Hematopoietic multipotent progenitor cell treated with erythropoietin and hydrocortisone succinate and interleukin-3 and kit ligand, for 6 days (in vitro differentiated cells): ENCODE measurements at regions not wholly inside any gene's neighbourhood (a gene's known extent, or its start where the extent isn't known, plus 50 kb on each side); places are given as distances from the start of the nearest gene placed in this dataset.

ENCODE experiments used
- DNase-seq: peaks from one replicate; pipeline ENCODE4 v3.0.0-alpha.2; 2015

DNA sequence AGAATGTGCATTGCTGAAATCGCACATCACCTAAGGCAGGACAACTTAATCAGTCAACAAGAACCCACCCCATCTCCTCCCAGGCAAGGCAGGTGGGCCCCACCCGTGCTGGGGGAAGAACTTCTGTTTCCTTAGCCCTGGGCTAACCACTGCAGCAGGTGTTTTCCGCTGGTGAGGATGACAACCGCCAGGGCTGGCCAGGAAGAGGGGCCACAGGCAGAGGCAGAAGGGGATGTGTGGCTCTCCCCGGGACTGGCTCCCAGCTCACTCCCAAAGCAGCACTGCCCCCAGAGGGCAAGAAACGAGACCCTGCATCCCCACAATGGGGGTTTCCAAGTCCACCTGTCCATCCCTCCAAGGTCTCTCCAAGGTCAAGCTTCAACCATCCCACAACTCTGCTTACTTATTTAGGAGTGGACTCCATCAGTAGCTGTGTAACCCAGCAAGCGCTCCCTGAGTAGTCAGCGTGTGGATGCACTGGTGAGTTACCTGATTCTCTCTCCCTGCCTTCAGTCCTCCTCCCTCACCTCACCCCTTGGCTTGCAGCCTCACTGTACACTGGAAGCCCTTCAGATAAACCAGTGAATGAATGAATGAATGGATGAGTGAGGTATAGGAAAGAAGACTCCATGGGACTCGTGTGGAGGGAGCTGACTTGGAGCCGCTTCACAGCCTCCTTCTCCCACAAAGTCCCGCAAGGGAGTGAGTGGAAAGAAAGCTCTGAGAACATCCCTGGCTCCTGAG, 168.2 kb upstream of the CST7 start:
- DNase-seq, result no peak

GRCh38 chr20:24781418-24781980, 167.6 kb upstream of the CST7 start:
- peak; percentile 29 for DNase-seq

- DNase-seq, result no peak
These were observed 166.8 kb upstream of the CST7 start for GRCh38 chr20:24782301-24782700.

DNA sequence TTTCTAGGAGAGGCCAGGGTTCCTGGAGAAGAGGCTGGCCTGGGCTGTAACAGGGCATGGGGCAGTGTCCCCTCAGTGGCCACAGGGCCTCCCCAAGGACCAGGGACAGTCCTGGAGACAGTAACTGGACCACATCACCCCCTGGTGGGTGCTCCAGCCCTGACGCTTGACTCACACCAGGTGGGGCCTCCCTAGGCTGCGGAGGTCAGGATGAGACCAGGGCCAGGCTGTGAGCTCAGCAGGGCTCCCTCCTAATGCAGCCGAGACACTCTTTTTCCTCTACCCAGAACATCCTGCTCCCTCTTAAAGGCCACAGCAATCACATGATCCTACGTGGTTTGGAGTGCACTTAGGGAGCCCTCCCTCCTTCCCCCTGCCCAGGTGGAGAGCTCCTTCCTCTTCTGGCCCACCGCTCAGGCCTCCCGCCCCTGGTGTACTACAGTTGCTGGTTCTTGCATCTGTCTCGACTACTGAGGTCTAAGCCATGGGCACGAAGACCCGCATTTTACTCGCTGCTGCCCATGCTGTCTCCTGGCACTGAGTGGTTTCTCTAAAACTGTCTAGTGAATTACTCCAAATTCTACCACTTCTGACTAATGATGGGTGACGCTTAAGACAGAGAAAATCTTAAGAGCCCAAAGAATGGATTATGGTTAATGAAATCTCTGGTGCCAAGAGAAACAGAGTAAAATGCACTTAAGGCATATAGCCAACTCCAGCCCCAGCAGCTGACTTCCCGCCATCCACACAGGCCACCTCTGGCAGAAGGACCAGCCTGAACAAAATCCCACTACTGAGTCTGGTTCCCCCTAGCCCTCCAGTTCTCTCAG, 166.1 kb upstream of the CST7 start:
- no peak for DNase-seq

GRCh38 chr20:24783631-24784492, 165.2 kb upstream of the CST7 start:
- peak; percentile 21 for DNase-seq

DNA sequence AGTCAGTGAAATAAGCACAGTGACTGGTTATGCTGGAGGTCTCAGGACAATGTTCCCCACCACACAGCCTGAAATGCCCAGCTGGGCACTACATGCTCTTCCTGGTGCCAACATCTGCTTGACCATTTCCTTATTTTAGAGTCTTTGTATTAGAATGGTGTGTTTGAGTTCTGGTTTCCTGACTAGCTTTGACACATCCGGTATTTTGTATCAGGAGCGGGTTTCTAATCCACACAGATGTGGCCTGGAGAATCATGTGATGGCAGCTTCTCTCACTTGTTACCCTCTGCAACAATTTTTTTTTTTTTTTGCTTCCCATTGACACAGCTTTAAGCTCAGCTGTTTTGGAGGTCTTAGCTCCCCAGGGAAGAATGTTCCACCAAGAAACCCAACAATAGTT, 164.5 kb upstream of the CST7 start:
- DNase-seq, result peak; percentile 7

DNA sequence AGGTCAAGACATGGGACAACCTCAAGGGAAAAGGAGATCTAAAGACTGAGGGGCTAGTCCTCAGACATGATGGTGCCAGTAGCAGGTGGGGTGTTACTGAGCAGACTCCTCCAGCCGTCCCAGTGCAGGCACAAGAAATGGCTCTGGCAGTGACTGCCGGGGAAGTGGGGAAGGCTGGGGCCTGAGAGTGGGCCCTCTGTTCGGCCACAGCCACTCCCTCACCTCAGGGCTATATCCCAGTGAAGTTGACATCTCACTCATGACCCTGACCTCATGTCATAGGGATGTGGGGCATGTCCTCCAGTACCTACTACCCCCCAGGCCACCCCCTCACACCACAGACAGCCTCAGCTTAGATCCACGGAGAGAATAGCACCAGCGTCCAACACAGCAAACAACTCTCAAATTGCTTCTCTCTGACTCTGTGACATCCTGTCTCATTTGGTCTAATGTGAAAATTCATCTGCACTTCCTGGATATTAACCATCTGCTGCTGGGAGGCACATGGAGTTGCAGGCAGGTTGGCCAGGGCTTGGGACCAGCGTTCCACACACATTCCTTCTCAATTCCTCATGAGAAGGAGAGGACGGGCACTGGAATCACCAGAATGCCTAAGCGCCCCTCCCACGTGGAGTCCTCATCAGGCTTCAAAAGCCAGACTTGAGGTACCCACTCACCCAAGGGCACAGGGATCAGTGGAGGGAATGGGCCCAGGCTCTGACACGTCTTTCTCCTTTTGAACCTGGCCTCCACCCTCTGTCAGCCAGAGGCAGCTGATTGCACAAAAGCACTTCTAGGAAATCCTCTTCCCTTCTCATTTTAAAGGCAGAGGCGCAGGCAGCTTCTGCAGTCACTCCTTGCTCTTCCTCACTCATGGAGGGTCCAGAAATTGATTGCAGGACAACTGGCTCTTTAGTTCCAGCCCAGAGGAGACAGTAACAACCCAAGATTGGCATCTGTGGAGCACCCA, 163.6 kb upstream of the CST7 start:
- DNase-seq, result no peak

- no peak for DNase-seq
These were observed 163.0 kb upstream of the CST7 start for GRCh38 chr20:24786111-24786495.

DNA sequence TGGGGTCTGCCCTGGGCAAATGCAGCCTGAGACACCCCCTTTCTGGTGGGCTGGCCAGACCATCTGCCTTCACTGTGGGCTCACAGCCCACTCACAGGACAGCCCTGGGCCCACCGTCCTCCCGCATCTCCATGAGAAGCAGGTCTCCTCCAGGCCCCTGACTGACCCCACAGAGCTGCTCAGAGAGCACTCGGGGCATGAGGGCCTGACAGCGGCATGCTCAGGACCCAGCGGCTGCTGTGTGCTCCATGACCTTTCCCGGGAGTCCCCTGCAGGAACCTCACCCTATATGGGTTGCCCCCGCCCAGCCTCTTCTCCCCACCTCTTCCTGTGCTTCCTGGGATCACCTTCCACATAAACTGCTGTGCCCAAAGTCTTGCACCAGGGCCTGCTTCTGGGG, 162.4 kb upstream of the CST7 start:
- DNase-seq, result no peak

- DNase-seq, result no peak
These were observed 162.0 kb upstream of the CST7 start for GRCh38 chr20:24787071-24787470.

DNA sequence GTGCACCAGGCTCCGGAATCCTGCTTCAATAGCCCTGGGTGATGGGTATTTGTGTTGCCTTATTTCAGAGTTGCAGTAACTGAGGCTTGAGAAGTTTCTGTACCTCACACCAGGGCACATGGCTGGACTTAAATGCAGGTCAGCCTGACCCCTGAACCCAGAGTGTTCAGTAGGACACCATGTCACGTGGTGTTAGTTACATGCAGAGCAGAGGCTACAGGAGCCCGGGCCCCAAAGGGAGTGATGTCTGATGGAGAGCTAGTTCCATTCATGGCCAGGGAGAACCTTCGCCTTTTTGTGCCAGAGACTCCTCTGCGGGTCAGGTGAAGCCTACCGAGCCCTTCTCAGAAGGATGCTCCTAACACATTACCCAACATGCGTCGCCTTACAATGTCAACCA, 161.4 kb upstream of the CST7 start:
- DNase-seq, result no peak

- no peak for DNase-seq
These were observed 159.2 kb upstream of the CST7 start for GRCh38 chr20:24789877-24790276.

DNA sequence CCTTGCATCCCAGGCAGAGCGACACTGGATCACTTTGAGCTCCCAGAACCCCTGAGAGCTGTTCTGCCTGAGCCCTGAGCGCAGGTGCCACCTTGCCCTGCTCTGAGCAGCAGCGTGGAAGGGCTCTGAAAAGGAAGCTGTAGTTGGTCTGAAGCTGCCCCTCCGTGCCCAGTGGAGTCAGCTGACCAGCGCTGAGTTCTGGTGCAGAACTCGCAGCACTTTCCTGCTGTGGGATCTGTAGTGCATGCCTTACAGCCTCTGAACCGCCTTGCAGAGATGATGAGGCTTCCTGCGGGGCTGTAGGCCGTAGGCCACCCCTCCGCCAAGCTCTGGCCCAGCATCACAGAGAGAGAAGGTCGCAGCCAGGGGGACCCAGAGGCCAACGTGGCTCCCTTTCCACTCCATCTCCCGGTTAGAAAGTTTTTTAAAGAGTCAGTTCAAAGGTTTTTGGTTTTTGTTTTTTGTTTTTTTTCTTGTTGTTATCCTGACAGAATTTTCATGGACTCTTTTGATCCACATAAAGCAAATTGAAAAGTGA, 158.3 kb upstream of the CST7 start:
- DNase-seq, result no peak

- DNase-seq, result peak; percentile 13
These were observed 157.1 kb upstream of the CST7 start for GRCh38 chr20:24791953-24792352.

DNA sequence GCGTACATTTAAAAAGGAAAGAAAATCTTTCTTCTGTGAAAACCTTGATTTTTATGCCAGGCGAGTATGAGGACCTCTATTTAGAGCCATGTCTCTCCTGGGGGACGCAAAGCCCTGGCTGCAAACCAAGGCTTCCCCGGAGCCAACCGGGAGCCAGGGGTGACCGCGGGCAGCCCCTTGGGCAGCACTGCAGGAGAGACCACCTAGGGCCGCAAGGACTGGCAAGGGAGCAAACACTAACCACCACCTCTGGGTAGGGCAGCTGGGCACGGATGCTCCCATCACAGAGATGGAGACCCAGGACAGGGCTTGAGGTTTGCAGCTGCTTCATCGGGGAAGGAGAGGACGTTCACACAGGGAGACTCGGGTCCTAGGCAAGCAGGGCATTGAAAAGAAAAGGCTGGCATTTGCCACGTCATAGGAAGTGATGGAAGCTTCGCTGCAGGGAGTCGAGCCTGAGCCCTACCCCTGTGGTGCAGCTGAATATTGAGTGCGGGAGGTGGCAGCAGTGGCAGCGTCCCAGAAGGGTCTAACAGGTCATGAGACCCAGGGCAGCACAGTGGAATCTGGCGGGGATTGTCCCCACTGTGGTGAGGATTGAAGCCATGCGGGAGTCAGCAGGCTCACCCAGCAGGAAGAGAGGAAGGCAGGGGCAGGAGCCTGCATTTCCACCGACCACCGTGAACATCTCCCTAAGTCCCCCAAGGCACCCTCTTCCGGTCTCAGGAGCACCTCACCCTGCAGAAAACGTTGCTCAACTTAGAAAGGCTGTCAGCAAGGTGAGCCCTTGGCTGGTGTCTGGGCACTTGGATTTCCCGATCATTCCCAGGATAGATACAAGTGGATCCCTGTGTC, 156.2 kb upstream of the CST7 start:
- no peak for DNase-seq

DNA sequence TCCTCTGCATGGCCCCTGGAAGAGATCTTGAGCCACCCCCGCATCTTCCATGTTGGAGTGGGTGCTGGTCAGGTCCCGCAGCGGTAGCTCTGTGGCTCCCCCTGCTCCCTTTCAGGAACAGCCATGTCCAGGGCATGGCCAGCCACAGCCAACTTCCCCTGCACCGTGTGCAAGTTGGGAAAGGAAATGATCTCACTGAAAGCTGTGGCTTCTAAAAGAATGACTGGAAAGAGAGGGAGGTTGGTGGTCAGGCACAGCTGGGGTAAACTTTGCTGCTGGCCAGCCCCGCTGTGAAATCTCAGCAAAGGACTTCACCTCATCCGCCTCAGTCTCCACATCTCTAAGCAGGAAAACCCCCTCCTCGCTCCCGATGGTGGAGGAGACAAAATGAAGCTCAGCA, 153.6 kb upstream of the CST7 start:
- DNase-seq, result no peak

GRCh38 chr20:24796236-24796635, 152.8 kb upstream of the CST7 start:
- no peak for DNase-seq

GRCh38 chr20:24797113-24797512, 152.0 kb upstream of the CST7 start:
- DNase-seq, result no peak

DNA sequence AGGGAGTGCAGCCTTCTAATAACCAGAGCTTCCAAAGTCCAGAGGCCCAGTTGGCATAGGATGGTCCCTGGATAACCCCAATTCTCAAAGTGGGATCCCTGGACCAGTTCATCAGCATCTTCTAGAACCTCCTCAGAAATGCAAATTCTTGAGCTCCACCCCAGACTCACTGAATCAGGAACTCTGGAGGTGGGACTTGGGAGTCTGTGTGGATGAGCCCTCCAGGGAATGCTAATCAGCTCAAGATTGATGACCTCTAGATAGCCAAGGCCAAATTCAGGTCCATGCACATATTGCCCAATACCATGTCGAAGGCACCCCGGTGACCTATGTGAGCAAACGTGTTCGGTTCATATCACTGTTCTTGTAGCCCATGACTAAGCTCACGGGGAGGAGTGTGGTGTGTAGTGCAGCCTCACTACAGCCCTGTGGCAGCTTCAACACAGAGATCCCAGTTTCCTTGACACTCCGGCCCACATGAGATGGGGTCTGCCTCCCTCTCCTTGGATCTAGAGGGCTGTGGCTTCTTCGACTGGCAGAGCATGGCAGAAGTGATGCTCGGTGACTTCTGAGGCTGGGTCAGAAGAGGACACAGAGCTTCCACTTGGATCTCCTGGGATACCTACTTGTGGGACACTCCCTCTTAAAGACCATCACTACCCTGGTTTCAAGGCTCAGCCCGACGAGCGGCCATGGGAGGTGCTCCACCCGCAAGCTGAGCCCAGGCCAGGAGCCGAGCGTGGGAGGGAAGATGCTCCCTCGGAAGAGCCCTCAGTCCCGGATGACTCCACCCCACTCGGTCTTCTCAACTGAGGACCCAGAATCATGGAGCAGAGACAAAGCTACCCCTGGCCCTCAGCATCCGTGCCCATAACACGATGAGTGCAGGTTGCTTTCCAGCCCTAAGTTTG, 151.1 kb upstream of the CST7 start:
- DNase-seq, result no peak
